HG03025 (cell line): ENCODE measurements at regions not wholly inside any gene's neighbourhood (a gene's known extent, or its start where the extent isn't known, plus 50 kb on each side); places are given as distances from the start of the nearest gene placed in this dataset.

Experiments used
- ATAC-seq: cut with Tn5 transposase; IDR thresholded peaks from one replicate; pipeline ENCODE4 v1.9.1; 2021; ENCODE audit warnings: mild to moderate bottlenecking, moderate library complexity; ENCODE audit not compliant: unreplicated experiment, low FRiP score

DNA sequence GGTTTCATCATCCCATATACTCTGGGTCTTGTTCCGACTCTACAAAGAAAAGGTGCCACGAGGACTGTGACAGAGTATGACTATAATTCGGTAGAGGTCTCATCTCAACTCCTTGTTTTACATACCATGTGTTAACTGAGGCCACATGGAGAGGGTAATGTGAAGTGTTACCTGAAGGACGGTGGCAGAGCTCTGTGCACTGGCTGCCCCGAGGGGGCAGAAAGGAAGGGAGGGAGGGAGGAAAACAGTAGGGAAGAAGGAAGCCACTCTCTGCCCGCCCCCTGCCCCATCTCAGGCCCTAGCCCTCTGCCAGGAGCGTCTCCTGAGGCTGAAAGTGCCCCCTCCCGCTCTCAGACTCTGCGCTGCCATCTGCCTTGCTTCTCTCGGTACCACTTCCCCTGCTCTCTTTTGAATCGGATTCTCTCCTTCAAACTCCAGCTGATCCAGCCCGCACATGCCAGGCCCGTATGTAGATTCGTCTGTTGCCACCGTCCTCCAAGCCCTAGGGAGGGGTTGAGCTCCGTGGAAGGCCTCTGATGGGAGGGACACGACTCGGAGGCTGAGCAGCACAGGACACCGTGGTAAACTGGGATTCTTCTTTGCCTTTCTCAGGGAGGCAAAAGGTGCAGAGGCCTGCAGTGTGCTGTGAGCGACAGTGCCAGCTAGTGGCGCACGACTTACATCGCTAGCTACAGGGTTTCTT is 70.5 kb upstream of the ATP10A start:
- ATAC-seq: no peak

DNA sequence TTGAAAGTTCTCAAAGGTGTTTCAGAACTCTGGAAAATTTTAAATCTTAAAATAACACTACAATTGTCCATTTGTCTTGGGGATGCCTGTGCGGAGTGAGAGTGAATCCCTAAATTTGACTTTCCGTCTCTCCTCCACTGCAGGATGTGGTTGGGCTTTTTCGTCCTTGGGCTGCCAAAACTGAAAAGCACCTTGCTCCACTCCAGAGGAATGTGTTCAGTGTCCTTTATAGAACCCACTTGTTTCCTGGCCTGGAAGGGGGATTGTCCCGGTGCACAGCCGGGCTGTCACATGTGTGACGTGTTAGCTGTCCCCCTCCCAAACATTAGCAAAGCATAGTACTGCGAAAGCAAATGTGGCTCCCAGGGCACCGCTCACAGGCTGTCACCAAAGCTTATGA is 69.6 kb upstream of the ATP10A start:
- ATAC-seq: no peak

DNA sequence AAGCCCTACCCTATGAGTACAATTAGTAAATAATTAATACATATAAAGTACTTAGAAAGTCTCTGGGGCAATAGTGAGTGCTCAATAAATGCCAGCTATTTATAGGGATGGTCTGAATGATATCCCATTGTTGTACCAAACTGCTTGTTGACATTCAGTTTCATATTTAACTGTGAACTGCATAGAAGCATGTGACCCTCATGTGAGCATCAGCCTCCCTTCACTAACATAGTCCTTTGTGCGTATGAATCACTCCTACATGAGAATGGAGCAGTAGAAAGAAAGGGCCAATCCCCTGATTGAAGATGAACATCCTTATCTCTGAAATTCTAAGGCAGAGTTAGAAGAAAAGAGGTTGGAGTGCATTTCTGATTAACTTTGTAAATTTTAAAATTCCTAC is 68.7 kb upstream of the ATP10A start:
- ATAC-seq: no peak

DNA sequence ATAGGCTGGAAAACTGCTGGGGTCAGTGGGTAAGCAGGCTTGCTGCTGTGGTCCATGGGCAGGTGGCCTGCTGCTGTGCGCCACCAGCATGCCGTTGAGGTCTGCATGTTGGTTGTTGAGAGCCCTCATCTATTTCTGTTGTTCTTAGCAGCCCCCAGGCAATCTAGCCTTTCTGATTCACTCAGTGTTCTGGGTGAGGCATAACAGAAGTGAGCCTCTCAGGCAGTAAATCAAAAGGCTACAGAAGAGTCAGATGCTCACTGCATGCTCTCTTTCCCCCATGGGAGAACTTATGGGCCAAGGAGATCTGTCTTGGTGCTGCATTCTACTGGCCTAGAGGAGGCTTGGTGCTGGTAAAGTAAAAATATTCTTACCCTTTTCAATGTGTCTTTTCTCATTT is 67.8 kb upstream of the ATP10A start:
- ATAC-seq: no peak
